ENCODE measurements at regions not wholly inside any gene's neighbourhood (a gene's known extent, or its start where the extent isn't known, plus 50 kb on each side); places are given as distances from the start of the nearest gene placed in this dataset.

GRCh38 chr4:181150191-181150590, 1093.0 kb upstream of the TENM3 start:
- no peak overlapping the region for H3K4me3 ChIP-seq
- intact Hi-C loops (cut with DNase I): no loop called here

GRCh38 chr4:181151856-181152255, 1091.3 kb upstream of the TENM3 start:
- 91% methylated on average over 7 of the region's 7 CpGs for WGBS
- TF ChIP-seq CTCF (IDR thresholded peaks at IDR 0.05) (no peak), EP300 (IDR thresholded peaks at IDR 0.05) (no peak), POLR2AphosphoS5 (IDR thresholded peaks at IDR 0.05) (no peak), POLR2A (IDR thresholded peaks at IDR 0.05; ENCODE audit: low read depth) (no peak)
- Histone ChIP-seq H3K27ac (replicated peaks in 1 of 4) (no peak overlapping the region), H3K36me3 (no peaks in the 10 kb centered on the region), H3K27me3 (no peaks in the 10 kb centered on the region), H3K9me3 (no peaks in the 10 kb centered on the region), H3K4me3 (no peak overlapping the region), H3K4me1 (no peaks in the 10 kb centered on the region)
- intact Hi-C loops (cut with DNase I): no loop called here
- no peak for DNase-seq (ENCODE audit: extremely low spot score)

More at GRCh38 chr4:181150191-181150590, 1093.0 kb upstream of the TENM3 start:
- TF ChIP-seq POLR2A (IDR thresholded peaks at IDR 0.05; ENCODE audit: low read depth) (no peak), CTCF (IDR thresholded peaks at IDR 0.05) (no peak), EP300 (IDR thresholded peaks at IDR 0.05) (no peak), POLR2AphosphoS5 (IDR thresholded peaks at IDR 0.05) (no peak)
- no peaks in the 10 kb centered on the region for H3K27me3 ChIP-seq
- peaks cover 0 to 3% (median 0%) of the 10 kb centered on the region in 4 donors for H3K4me1 ChIP-seq
- DNase-seq (ENCODE audit: extremely low spot score): no peak
- 59% methylated on average over 4 of the region's 4 CpGs for WGBS
- H3K9me3 ChIP-seq: no peaks in the 10 kb centered on the region
- H3K27ac ChIP-seq (replicated peaks in 1 of 4): no peak overlapping the region
- no peaks in the 10 kb centered on the region for H3K36me3 ChIP-seq

GRCh38 chr4:181157647-181158046, 1085.6 kb upstream of the TENM3 start:
- no peaks in the 10 kb centered on the region for H3K9me3 ChIP-seq
- H3K4me3 ChIP-seq: no peak overlapping the region
- 48% methylated on average over 4 of the region's 4 CpGs for WGBS
- H3K4me1 ChIP-seq: no peaks in the 10 kb centered on the region
- no peaks in the 10 kb centered on the region for H3K27me3 ChIP-seq
- intact Hi-C loops (cut with DNase I): no loop called here
- TF ChIP-seq POLR2AphosphoS5 (IDR thresholded peaks at IDR 0.05) (no peak), CTCF (IDR thresholded peaks at IDR 0.05) (no peak), EP300 (IDR thresholded peaks at IDR 0.05) (no peak), POLR2A (IDR thresholded peaks at IDR 0.05; ENCODE audit: low read depth) (no peak)
- DNase-seq (ENCODE audit: extremely low spot score): no peak
- no peaks in the 10 kb centered on the region for H3K36me3 ChIP-seq
- no peak overlapping the region for H3K27ac ChIP-seq (replicated peaks in 1 of 4)

GRCh38 chr4:181158971-181159370, 1084.2 kb upstream of the TENM3 start:
- Histone ChIP-seq H3K9me3 (no peaks in the 10 kb centered on the region), H3K27me3 (no peaks in the 10 kb centered on the region), H3K4me3 (no peak overlapping the region), H3K27ac (replicated peaks in 1 of 4) (no peak overlapping the region), H3K4me1 (no peaks in the 10 kb centered on the region), H3K36me3 (no peaks in the 10 kb centered on the region)
- 75% methylated on average over 8 of the region's 8 CpGs for WGBS
- TF ChIP-seq EP300 (IDR thresholded peaks at IDR 0.05) (no peak), CTCF (IDR thresholded peaks at IDR 0.05) (no peak), POLR2AphosphoS5 (IDR thresholded peaks at IDR 0.05) (no peak), POLR2A (IDR thresholded peaks at IDR 0.05; ENCODE audit: low read depth) (no peak)
- intact Hi-C loops (cut with DNase I): no loop called here
- no peak for DNase-seq (ENCODE audit: extremely low spot score)

GRCh38 chr4:181161669-181162068, 1081.5 kb upstream of the TENM3 start:
- H3K4me3 ChIP-seq: no peak overlapping the region
- intact Hi-C loops (cut with DNase I): no loop called here
- H3K27ac ChIP-seq (replicated peaks in 1 of 4): no peak overlapping the region
- 49% methylated on average over 4 of the region's 4 CpGs for WGBS
- H3K36me3 ChIP-seq: no peaks in the 10 kb centered on the region
- TF ChIP-seq POLR2AphosphoS5 (IDR thresholded peaks at IDR 0.05): no peak
- TF ChIP-seq EP300 (IDR thresholded peaks at IDR 0.05): no peak
- no peaks in the 10 kb centered on the region for H3K27me3 ChIP-seq
- no peaks in the 10 kb centered on the region for H3K9me3 ChIP-seq
- DNase-seq (ENCODE audit: extremely low spot score): no peak
- H3K4me1 ChIP-seq: no peaks in the 10 kb centered on the region

All from esophagus muscularis mucosa (tissue), 4 donors.